ENCODE measurements at regions not wholly inside any gene's neighbourhood (a gene's known extent, or its start where the extent isn't known, plus 50 kb on each side); places are given as distances from the start of the nearest gene placed in this dataset.

DNA sequence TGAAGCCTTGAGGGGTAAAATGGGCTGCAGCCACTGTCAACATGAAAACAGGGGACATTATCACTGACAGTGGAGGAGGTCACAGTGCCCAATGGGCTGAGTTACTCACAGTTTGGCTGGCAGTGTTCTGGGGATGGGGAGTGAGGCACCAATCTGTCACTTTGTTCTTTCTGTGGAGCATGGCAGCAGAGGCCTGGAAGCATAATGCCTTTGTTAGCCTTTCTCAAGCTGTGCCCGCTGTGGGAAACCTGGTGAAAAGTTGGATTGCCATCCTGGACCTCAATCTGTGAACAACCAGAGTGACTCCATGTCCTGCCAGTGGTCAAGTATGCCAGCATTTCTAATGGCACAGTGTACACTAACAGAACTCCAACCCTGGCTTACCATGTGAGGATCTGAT is 143.6 kb downstream of the OR2B2 start:
- TF ChIP-seq MYC (IDR thresholded peaks at IDR 0.05; ENCODE audit: low read depth, low read length) (no peak), POLR2A (IDR thresholded peaks at IDR 0.05; ENCODE audit: extremely low read depth, insufficient read length) (no peak)
- TF ChIP-seq, protein P1, sequence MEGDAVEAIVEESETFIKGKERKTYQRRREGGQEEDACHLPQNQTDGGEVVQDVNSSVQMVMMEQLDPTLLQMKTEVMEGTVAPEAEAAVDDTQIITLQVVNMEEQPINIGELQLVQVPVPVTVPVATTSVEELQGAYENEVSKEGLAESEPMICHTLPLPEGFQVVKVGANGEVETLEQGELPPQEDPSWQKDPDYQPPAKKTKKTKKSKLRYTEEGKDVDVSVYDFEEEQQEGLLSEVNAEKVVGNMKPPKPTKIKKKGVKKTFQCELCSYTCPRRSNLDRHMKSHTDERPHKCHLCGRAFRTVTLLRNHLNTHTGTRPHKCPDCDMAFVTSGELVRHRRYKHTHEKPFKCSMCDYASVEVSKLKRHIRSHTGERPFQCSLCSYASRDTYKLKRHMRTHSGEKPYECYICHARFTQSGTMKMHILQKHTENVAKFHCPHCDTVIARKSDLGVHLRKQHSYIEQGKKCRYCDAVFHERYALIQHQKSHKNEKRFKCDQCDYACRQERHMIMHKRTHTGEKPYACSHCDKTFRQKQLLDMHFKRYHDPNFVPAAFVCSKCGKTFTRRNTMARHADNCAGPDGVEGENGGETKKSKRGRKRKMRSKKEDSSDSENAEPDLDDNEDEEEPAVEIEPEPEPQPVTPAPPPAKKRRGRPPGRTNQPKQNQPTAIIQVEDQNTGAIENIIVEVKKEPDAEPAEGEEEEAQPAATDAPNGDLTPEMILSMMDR (IDR thresholded peaks at IDR 0.05; ENCODE audit: low read depth, low read length), result no peak
- TF ChIP-seq, protein P2, sequence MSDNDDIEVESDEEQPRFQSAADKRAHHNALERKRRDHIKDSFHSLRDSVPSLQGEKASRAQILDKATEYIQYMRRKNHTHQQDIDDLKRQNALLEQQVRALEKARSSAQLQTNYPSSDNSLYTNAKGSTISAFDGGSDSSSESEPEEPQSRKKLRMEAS (IDR thresholded peaks at IDR 0.05; ENCODE audit: low read depth, low read length), result no peak

DNA sequence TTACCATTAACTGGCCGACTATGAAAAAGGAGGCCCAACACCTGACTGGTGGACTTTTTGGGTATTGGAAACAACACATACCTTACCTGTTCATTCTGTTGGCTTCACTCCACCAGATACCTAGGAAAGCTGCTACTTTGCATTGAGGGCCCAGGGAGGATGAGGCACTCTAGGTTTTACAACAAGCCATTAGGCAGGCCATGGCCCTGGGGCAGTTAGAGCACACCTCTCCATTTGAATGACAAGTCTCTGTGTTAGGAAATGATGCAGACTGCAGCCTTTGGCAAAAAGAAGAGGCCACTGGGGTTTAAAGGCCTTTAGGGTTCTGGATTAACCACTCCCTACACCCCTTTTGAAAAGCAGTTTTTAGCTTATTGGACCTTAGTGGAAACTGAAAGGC is 144.3 kb downstream of the OR2B2 start:
- H3K4me3 ChIP-seq (ENCODE audit: low read depth, low read length), result no peak overlapping the region
- TF ChIP-seq, protein P2 (IDR thresholded peaks at IDR 0.05; ENCODE audit: low read depth, low read length), result no peak
- TF ChIP-seq, protein P1 (IDR thresholded peaks at IDR 0.05; ENCODE audit: low read depth, low read length), result no peak
- TF ChIP-seq POLR2A (IDR thresholded peaks at IDR 0.05; ENCODE audit: extremely low read depth, insufficient read length) (no peak), MYC (IDR thresholded peaks at IDR 0.05; ENCODE audit: low read depth, low read length) (no peak)
- DNase-seq (ENCODE audit: low read depth), result no peak

More for the DNA sequence above, 143.6 kb downstream of the OR2B2 start:
- DNase-seq (ENCODE audit: low read depth), result no peak
- H3K4me3 ChIP-seq (ENCODE audit: low read depth, low read length), result no peak overlapping the region

DNA sequence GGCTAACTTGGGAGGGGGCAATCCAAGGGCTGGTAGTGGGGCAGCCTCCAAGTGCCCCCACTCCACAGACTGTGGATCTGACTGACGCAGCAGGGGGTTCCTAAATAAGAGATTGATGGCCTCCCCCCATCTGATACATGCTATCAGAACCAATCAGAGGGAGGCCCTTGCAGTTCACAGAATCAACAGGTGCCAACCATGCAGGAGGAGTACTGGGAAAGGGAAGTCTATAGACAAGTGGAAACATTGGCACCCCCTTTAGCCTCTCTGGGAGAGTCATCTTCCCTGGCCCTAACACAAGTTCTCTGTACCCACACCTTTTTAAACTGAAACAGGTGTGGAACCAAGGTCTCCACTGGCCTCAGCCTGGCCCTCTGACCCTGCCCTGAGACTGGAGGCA is 145.8 kb downstream of the OR2B2 start:
- no peak for DNase-seq (ENCODE audit: low read depth)
- no peak overlapping the region for H3K4me3 ChIP-seq (ENCODE audit: low read depth, low read length)
- TF ChIP-seq, protein P2 (IDR thresholded peaks at IDR 0.05; ENCODE audit: low read depth, low read length), result no peak
- TF ChIP-seq, protein P1 (IDR thresholded peaks at IDR 0.05; ENCODE audit: low read depth, low read length), result no peak
- TF ChIP-seq MYC (IDR thresholded peaks at IDR 0.05; ENCODE audit: low read depth, low read length) (no peak), POLR2A (IDR thresholded peaks at IDR 0.05; ENCODE audit: extremely low read depth, insufficient read length) (no peak)

DNA sequence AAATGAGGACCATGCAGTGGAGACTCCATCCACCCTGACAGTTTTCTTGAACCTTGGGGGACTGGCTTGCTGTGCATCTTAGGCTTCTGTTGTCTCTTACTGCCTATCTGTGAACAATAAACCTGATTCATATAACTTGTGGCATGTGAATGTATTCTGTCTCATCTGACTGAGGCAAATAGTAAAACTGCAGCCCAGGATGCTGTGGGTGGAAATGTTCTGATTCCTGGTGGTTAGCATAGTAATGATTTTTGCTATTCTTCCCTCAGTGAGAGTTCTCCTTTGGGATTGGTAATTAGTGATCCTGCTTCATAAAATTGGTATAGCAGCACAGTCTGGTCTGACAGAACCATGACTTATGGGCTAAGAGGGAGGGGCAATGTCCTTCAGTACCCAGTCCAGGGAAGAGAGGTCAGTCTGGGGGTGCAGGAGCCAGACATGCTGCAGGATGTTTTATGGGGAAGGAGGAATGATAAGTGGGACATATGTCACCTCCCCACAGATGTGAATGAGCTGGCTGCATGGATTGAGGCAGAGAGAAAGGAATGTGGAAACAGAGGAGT is 147.1 kb downstream of the OR2B2 start:
- H3K4me3 ChIP-seq (ENCODE audit: low read depth, low read length), result no peak overlapping the region
- no peak for DNase-seq (ENCODE audit: low read depth)
- TF ChIP-seq MYC (IDR thresholded peaks at IDR 0.05; ENCODE audit: low read depth, low read length), result no peak
- TF ChIP-seq POLR2A (IDR thresholded peaks at IDR 0.05; ENCODE audit: extremely low read depth, insufficient read length), result no peak
- TF ChIP-seq, protein P1 (IDR thresholded peaks at IDR 0.05; ENCODE audit: low read depth, low read length), result no peak
- TF ChIP-seq, protein P2 (IDR thresholded peaks at IDR 0.05; ENCODE audit: low read depth, low read length), result no peak

DNA sequence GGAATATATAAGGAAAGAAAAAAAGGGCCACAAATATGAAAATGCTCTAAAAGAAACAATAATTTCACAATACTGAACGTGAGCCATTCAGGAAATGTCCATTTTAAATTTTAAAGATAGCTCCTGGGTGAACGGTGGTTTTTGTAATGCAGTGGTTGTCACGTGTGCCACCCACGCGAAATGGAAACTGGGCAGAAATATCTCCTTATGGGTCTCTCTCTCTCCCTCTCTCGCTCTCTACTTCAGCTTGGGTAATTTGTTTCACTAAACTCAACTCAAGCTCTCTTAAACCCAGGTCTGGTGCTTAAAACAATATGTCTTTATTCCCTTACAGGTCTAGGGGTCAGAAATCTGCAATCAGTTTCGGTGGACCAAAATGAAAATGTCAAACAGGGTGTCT is 150.8 kb downstream of the OR2B2 start:
- DNase-seq (ENCODE audit: low read depth), result peak; percentile 60
- H3K4me3 ChIP-seq (ENCODE audit: low read depth, low read length), result no peak overlapping the region
- TF ChIP-seq, protein P1 (IDR thresholded peaks at IDR 0.05; ENCODE audit: low read depth, low read length), result no peak
- TF ChIP-seq POLR2A (IDR thresholded peaks at IDR 0.05; ENCODE audit: extremely low read depth, insufficient read length) (no peak), MYC (IDR thresholded peaks at IDR 0.05; ENCODE audit: low read depth, low read length) (no peak)
- TF ChIP-seq, protein P2 (IDR thresholded peaks at IDR 0.05; ENCODE audit: low read depth, low read length), result peak; percentile 65

Data from NB4 (cell line).